GM12891 (cell line): ENCODE measurements at regions not wholly inside any gene's neighbourhood (a gene's known extent, or its start where the extent isn't known, plus 50 kb on each side); places are given as distances from the start of the nearest gene placed in this dataset.

Experiments
- POLR2A ChIP-seq: IDR thresholded peaks from 2 replicates; pipeline ENCODE4 v1.6.1; 2011; ENCODE audit warnings: low read depth, low read length, control low read depth
- POLR2AphosphoS5 ChIP-seq: IDR thresholded peaks from 2 replicates; pipeline ENCODE4 v1.6.1; 2011; ENCODE audit warnings: low read depth, low read length, control low read depth

GRCh38 chr3:168616915-168617314 is 521.2 kb upstream of the GOLIM4 start:
- TF ChIP-seq POLR2AphosphoS5 (no peak), POLR2A (no peak)
